B cell (primary cell): ENCODE measurements at regions not wholly inside any gene's neighbourhood (a gene's known extent, or its start where the extent isn't known, plus 50 kb on each side); places are given as distances from the start of the nearest gene placed in this dataset.

Experiments used
- EZH2 ChIP-seq: IDR thresholded peaks from 2 replicates; pipeline ENCODE4 v1.6.1; 2012; ENCODE audit warnings: borderline replicate concordance, low read depth, mild to moderate bottlenecking, moderate library complexity, low read length; ENCODE audit not compliant: insufficient read depth, poor library complexity, severe bottlenecking
- TF ChIP-seq, protein P1 (sequence below): fragments of 200-600 bp; IDR thresholded peaks from one replicate; pipeline ENCODE4 v1.8.0; 2022; ENCODE audit warnings: antibody characterized with exemption, mild to moderate bottlenecking

DNA sequence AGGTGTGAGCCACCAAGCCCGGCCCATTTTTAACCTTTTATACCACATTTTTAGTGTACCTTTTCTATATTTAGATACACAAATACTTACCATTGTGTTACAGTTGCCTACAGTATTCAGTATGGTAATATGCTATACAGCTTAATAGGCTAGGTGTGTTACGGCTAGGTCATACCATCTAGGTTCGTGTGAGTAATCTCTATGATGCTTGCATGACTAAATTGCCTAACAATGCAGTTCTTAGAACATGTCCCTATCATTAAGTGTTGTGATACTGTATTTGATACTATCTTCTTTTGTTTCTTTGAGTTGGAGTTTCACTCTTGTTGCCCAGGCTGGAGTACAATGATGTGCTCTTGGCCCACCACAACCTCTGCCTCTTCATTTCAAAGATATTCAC, 387.7 kb upstream of the SASH1 start:
- TF ChIP-seq EZH2, result no peak
- TF ChIP-seq, protein P1, sequence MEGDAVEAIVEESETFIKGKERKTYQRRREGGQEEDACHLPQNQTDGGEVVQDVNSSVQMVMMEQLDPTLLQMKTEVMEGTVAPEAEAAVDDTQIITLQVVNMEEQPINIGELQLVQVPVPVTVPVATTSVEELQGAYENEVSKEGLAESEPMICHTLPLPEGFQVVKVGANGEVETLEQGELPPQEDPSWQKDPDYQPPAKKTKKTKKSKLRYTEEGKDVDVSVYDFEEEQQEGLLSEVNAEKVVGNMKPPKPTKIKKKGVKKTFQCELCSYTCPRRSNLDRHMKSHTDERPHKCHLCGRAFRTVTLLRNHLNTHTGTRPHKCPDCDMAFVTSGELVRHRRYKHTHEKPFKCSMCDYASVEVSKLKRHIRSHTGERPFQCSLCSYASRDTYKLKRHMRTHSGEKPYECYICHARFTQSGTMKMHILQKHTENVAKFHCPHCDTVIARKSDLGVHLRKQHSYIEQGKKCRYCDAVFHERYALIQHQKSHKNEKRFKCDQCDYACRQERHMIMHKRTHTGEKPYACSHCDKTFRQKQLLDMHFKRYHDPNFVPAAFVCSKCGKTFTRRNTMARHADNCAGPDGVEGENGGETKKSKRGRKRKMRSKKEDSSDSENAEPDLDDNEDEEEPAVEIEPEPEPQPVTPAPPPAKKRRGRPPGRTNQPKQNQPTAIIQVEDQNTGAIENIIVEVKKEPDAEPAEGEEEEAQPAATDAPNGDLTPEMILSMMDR, result no peak
